GM18502 (cell line): ENCODE measurements at regions not wholly inside any gene's neighbourhood (a gene's known extent, or its start where the extent isn't known, plus 50 kb on each side); places are given as distances from the start of the nearest gene placed in this dataset.

Experiments
- ATAC-seq: cut with Tn5 transposase; IDR thresholded peaks from one replicate; pipeline ENCODE4 v1.9.1; 2021; ENCODE audit warnings: mild to moderate bottlenecking; ENCODE audit not compliant: unreplicated experiment, poor library complexity

DNA sequence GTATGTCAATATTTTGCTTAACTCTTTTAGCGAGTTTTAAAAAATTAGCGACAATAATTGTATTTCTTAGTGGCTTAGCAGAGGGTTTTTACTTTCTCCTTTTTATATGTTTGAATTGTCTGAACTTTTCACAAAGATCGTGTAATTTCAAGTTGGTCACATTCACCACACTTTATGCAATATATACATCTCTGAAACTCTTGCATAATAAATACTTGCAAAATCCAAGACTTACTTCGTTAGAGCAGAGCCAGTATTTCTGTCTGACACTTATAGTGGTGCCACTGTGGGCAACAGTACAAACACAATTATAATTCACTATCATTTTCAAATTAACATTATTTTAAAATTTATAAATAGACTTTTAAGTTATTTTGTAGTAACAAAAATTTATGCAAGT, 62.0 kb downstream of the SUCNR1 start:
- no peak for ATAC-seq

DNA sequence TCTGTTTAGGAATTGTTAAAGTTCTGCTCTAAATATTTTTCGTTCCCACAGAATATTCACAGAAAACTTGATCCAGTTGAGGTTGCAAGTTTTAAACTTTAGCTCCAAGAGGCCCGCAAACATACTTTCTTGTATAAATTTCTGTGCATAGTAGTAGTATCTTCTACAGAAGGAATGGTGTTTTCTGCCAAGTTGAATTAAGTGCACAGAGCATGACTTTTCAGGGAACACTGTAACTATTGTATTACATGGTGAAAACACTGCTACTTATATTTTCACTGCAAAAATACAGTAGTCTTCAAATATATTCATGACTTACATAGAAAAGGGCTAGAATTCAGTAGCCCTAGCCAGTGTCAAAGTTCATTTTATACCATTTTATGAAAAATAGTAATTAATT, 67.0 kb downstream of the SUCNR1 start:
- ATAC-seq = no peak

DNA sequence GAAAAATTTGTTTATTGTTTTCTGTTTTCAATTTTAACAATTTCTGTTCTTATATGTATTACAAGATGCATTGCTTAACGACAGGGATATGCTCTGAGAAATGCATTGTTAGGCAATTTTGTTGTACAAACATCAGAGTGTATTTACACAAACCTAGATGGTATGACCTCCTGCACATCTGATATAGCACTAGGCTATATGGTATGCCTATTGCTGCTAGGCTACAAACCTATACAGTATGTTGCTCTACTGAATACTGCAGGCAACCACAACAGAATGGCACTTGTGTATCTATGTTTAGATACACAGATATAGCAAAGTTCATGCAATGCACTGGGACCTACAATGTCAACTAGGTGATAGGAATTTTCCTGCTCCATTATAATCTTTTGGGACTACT, 70.1 kb downstream of the SUCNR1 start:
- ATAC-seq = no peak

DNA sequence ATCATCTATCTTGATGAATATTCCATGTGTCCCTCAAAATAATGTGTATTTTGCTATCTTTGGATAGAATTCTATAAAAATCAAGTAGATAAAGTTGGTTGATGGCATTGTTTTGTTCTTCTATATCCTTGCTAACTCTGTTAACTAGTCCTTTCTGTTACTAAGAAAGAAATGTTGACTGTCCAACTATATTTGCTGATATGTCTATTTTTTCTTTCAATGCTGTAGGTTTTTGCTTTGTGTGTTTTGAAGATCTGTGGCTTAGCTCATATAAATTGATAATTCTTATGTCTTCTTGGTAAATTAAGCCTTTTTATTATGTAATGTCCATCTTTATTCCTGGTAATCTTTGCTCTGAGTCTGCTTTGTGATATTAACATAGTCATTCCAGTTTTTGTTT, 70.9 kb downstream of the SUCNR1 start:
- no peak for ATAC-seq

DNA sequence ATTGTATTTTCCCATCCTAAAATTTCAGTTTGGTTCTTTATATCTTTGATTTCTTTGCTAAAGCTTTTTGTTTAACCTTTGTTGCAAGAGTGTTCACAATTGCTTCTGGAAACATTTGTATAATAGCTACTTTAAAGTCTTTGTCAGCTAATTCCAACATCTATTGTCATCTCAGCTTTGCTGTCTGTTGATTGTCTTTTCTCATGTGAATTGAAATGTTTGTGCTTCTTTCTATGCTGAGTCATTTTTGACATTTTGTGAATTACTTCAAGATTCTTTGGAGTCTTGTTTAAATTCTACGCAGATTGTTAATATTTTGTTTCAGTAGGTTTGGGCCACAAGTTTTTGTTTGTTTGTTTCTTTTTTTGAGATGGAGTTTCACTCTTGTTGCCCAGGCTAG, 73.2 kb downstream of the SUCNR1 start:
- ATAC-seq = no peak

DNA sequence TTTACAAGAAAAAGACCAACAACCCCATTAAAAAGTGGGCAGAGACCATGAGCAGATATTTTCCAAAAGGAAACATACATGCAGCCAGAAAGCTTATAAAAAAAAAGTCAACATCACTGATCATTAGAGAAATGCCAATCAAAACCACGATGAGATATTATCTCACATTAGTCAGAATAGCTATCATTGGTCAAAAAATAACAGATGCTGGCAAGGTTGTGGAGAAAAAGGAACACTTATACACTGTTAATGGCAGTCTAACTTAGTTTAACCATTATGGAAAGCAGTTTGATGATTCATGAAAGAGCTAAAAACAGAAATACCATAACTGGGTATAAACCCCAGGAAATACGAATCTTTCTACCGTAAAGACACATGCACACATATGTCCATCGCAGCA, 76.3 kb downstream of the SUCNR1 start:
- no peak for ATAC-seq

DNA sequence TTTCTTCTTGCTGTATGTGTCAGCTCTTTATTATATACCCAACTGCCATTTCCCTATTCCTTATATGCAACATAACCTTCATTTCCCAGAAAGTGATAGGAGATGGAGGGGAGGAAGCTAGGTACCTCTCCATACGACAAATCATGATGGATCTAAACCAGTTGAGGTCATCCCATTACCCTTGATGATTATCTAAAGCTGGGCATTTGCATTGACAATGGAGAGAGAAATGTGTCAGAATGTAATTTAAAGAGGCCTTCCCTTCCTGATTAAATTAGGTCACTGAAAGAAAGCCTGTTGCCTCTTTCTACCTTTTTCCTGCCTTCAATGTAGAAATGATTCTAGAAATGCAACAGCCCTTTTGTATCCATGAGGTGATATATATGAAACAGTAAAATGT, 81.9 kb downstream of the SUCNR1 start:
- ATAC-seq = no peak

GRCh38 chr3:151960961-151961580, 87.6 kb downstream of the SUCNR1 start:
- ATAC-seq = no peak

DNA sequence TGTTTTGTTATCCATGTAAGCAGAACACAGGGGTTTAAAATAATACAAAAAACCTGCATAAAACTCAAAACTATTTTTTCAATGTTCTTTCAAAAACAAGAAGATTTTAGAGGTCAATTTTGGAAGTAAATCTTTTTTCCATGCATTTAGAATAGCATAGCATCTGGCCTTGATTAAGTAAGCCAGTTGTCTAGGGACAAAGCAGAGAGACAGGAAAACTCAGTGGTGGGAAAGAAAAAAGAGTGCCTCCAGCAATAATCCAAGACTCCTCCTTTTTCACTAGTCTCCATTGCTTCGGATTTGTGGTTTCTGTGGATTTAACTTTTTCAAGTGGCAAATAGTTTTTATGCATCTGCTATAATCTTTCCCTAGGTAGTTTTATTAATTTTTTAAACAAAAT, 88.9 kb downstream of the SUCNR1 start:
- no peak for ATAC-seq

DNA sequence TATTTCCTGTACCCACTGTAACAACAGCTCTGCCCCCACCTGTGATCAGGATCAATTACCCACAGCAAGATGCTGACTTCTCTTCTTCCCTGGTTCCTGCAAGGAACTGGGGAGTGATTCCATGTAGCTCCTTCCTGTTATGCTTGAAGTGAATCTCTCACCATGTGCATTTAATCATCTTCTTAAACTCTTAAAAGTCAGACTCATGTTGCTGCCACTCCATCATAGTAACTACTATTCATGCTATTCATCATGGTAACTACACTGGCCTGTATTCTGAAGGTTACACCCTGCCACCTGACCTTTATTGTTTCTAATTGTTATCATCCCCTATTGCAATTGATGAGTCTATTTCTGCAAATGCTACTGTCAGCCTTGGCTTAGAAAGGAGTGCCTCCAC, 89.5 kb downstream of the SUCNR1 start:
- no peak for ATAC-seq

DNA sequence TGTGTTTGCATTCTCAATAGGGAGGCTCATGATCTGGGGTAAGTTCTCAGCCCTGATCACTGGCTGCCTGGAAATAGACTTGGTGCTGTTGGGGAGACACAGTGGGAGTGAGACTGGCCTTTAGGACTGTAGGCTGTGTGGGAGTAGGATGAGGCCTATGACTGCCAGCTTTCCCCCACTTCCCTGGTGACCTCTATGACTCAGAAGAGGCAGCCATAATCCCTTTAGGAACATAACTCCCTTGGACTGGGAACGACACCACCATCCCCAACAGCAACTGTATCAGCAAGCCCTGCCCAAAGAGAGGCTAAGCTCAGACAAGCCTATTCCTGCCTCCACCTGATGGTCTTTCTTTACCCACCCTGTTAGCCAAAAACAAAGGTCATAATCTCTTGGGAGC, 91.3 kb downstream of the SUCNR1 start:
- ATAC-seq = no peak

DNA sequence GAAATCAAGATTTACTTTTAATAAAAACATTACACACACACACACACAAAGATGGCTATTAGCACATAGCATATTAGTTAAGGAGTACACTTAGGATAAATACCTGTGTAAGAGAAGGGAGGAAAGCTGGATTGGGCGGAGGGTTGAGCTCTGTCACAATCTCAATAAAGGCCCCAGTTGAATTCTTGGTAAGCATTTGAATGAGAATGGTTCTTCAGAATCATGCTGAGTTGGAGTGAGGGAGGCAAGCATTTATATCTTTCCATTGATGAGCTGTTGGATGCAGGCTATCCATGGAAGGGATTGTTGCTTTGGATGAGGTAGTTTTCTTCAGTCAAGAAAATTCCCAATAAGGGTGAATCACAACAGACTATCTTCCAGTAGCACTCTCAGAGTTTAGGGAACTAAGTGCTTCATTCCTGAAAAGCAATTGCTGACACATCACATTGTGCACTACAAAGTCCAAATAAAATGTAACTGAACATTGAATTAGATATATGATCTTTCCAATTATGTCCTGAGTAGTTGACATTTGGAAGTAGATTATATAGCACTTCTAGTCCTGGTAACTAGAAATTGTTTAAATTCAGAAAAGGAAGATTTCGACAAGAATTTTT, 95.7 kb downstream of the SUCNR1 start:
- no peak for ATAC-seq

- no peak for ATAC-seq
Observed at GRCh38 chr3:151971814-151972579, 98.6 kb downstream of the SUCNR1 start.

DNA sequence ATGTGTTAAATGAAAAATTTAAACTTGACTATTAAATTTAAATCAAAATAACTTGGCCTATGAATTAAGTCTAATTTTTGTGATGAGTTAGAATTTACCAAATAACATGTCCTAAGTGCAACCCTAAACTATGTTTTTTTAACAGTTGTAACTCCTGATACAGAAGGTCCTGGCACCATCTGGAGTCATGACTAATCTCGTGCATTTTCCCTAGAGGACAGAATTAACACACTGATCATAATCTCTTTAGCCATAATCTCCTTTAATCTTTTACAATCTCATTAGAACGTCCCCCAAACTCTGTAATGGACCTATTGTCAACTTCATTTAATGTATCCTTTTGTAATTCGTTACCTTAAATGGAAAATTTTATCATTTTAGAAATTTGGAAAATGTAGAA, 100.6 kb downstream of the SUCNR1 start:
- ATAC-seq = no peak

DNA sequence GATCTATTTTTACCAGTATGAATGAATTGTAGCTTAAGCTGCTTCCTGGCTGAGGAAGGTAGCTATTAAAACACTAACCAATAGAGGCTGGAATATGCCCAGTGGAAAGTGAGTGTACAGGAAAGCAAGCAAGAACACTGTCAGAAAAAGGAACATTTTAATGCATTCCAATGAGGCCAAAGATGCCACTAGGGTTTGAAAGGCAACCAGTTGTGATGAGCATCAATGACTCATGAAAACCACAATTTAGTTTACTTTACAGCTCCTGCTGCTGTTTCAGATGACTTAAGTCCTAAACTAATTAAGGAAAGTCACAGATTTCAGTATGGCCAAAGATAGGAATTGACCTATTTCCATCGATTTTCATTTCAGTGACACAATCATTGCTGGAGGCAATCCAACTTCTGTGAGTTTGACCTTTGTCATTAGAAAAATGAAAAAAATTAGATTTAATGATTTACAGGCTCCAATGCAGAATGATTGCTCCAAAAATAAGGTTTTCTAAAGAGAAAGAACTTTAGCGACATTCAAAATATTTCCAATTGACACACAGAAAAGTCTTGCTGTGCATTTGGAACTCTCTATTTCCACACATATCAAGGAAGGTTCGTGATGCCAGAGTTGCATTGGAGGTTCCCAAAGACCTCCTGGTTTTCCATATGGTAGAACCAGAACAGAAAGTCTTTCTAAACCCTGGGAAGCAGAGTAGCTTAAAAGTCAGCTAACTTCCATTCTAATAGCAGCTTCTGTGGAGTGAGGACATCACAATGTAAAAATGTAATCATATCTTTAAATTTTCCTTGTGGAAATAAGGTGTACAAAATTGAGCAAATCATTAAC, 103.0 kb downstream of the SUCNR1 start:
- ATAC-seq = no peak

GRCh38 chr3:151979906-151980305, 106.5 kb downstream of the SUCNR1 start:
- no peak for ATAC-seq

- ATAC-seq = no peak
Observed at GRCh38 chr3:151983538-151983937, 110.1 kb downstream of the SUCNR1 start.

- no peak for ATAC-seq
Observed at GRCh38 chr3:151985787-151986430, 112.5 kb downstream of the SUCNR1 start.

DNA sequence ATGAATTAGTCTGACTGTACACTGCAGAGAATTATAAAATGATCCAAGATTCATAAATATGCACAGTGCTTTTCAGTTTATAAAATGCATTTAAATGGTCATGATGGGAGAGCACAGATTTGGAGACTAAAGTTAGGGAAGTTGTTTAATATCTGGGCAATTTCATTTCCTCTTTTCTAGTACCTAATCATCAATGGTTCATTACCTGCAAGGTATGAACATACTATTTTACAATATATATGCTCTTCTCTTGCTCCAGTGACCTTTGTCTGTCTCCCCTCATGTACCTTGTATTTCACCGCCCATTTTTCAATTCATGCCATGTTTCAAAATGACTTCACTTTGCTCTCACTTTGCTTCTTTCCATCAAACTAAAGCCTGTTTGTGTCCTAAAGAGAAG, 114.5 kb downstream of the SUCNR1 start:
- no peak for ATAC-seq

- no peak for ATAC-seq
Observed at GRCh38 chr3:151989621-151990020, 116.2 kb downstream of the SUCNR1 start.
